ENCODE measurements at regions not wholly inside any gene's neighbourhood (a gene's known extent, or its start where the extent isn't known, plus 50 kb on each side); places are given as distances from the start of the nearest gene placed in this dataset.
A peak's percentile ranks its signal among the peaks of the same experiment; 100 is the strongest.
"Not testable (repeated sequence)": the region's sequence is repeated elsewhere in the genome, so short reads cannot be mapped to it uniquely, and the experiment has no call there.

DNA sequence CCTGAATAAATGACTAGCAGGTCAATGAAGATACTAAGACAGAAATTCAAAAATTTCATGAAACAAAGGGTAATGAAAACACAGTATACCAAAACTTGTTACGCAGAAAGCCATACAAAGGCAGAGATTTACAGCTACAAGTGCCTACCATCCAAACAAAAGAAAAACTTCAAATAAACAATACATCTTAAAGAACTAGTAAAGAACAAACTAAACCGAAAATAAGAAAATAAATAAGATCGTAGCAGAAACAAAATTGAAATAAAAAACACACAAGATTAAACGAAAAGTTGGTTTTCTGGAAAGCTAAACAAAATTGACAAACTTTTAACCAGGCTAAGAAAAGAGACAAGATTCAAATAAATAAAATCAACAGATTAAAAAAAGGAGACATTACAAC is 51.5 kb downstream of the VPREB1 start:
- not testable (repeated sequence) for H3K9ac ChIP-seq (ENCODE audit: low read depth in 1 of 2, low read length in 2 of 2); H3K4me1 ChIP-seq (ENCODE audit: control insufficient read depth in 2 of 2, insufficient read depth in 2 of 2, low read length in 2 of 2); H3K4me3 ChIP-seq (ENCODE audit: low read length in 2 of 2); H3K9me3 ChIP-seq (ENCODE audit: control insufficient read depth in 2 of 2, low read length in 2 of 2); H3K27me3 ChIP-seq (ENCODE audit: control insufficient read depth in 2 of 2, insufficient read depth in 2 of 2, low read length in 2 of 2); H3K36me3 ChIP-seq (ENCODE audit: control insufficient read depth in 2 of 2, insufficient read depth in 2 of 2, low read length in 2 of 2); H3K27ac ChIP-seq (ENCODE audit: low read depth in 2 of 2, low read length in 2 of 2)

DNA sequence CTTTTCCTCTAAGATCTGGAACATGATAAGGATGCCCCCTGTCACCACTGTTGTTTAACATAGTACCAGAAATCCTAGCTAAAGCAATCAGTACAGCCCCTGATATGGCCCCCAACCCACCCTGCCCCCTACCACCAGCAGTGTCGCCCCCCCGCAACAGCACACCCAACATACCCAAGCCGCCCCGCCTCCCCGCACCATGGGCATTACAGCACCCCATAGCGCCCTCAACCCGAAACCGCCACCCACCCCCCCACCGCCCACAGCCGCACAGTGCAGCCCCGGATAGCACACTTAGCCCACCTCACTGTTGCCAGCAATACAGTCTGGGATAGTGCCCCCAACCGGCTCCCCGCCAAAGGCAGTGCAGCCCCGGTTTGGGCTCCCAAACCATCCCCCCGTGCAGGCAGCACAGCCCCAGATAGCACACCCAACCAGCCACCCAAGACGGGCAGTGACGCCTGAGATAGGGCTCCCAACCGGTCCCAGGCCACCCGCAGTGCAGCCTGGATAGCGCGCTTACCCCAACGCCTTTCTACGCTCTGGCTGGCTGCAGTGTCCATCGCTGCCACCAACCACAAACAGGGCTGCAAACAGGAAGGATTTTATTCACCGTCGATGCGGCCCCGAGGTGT is 52.7 kb downstream of the VPREB1 start:
- not testable (repeated sequence) for H3K36me3 ChIP-seq (ENCODE audit: control insufficient read depth in 2 of 2, insufficient read depth in 2 of 2, low read length in 2 of 2); H3K27me3 ChIP-seq (ENCODE audit: control insufficient read depth in 2 of 2, insufficient read depth in 2 of 2, low read length in 2 of 2); H3K4me1 ChIP-seq (ENCODE audit: control insufficient read depth in 2 of 2, insufficient read depth in 2 of 2, low read length in 2 of 2); H3K9me3 ChIP-seq (ENCODE audit: control insufficient read depth in 2 of 2, low read length in 2 of 2)
- Histone ChIP-seq H3K9ac (ENCODE audit: low read depth in 1 of 2, low read length in 2 of 2) (peak overlapping the region in 1 of 2 donors; percentile 75), H3K4me3 (ENCODE audit: low read length in 2 of 2) (peak overlapping the region; percentile 70 to 71), H3K27ac (ENCODE audit: low read depth in 2 of 2, low read length in 2 of 2) (peak overlapping the region; percentile 47 to 56)

GRCh38 chr22:22297794-22298653 is 53.4 kb downstream of the VPREB1 start:
- Histone ChIP-seq H3K27ac (ENCODE audit: low read depth in 2 of 2, low read length in 2 of 2) (peak overlapping the region; percentile 47 to 58), H3K4me3 (ENCODE audit: low read length in 2 of 2) (peak overlapping the region; percentile 71 to 73), H3K9ac (ENCODE audit: low read depth in 1 of 2, low read length in 2 of 2) (peak overlapping the region; percentile 72 to 75)
- not testable (repeated sequence) for H3K27me3 ChIP-seq (ENCODE audit: control insufficient read depth in 2 of 2, insufficient read depth in 2 of 2, low read length in 2 of 2); H3K36me3 ChIP-seq (ENCODE audit: control insufficient read depth in 2 of 2, insufficient read depth in 2 of 2, low read length in 2 of 2); H3K9me3 ChIP-seq (ENCODE audit: control insufficient read depth in 2 of 2, low read length in 2 of 2); H3K4me1 ChIP-seq (ENCODE audit: control insufficient read depth in 2 of 2, insufficient read depth in 2 of 2, low read length in 2 of 2)

DNA sequence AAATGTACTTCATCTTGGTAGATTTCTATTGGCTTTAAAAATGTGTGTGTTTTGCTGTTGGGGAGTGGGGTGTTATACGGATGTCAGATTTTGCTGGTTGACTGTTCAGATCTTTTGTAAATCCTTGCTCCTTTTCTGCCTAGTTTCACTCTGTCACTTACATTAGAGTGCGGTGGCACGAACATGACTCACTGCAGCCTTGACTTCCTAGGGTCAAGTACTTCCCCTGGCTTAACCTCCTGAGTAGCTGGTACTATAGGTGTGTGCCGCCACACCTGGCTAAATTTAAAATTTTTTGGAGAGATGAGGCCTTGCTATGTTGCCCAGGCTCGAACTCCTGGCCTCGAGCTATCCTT is 54.0 kb downstream of the VPREB1 start:
- H3K9me3 ChIP-seq (ENCODE audit: control insufficient read depth in 2 of 2, low read length in 2 of 2); H3K27me3 ChIP-seq (ENCODE audit: control insufficient read depth in 2 of 2, insufficient read depth in 2 of 2, low read length in 2 of 2); H3K27ac ChIP-seq (ENCODE audit: low read depth in 2 of 2, low read length in 2 of 2); H3K4me1 ChIP-seq (ENCODE audit: control insufficient read depth in 2 of 2, insufficient read depth in 2 of 2, low read length in 2 of 2); H3K36me3 ChIP-seq (ENCODE audit: control insufficient read depth in 2 of 2, insufficient read depth in 2 of 2, low read length in 2 of 2): not testable (repeated sequence)
- peak overlapping the region; percentile 72 to 75 for H3K9ac ChIP-seq (ENCODE audit: low read depth in 1 of 2, low read length in 2 of 2)
- peak overlapping the region; percentile 71 to 73 for H3K4me3 ChIP-seq (ENCODE audit: low read length in 2 of 2)

DNA sequence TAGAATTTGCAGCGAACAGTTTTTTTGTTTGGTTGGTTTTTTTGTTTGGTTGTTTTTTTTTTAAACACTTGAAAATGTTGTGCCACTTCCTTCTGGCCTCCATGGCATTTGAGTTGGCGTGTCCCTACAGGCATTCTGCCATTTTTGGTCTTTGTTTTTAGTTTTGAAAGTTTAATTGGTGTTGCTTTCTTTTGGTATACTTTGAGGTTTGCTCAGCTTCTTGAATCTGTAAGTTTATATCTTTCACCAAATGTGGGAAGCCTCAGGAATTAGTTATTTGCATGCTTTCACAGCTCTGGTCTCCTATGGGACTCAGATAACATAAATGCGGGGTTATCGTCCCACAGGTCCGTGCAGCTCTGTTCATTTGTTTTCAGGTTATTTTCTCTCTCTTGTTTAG is 55.9 kb downstream of the VPREB1 start:
- H3K9ac ChIP-seq (ENCODE audit: low read depth in 1 of 2, low read length in 2 of 2); H3K4me1 ChIP-seq (ENCODE audit: control insufficient read depth in 2 of 2, insufficient read depth in 2 of 2, low read length in 2 of 2); H3K4me3 ChIP-seq (ENCODE audit: low read length in 2 of 2); H3K27me3 ChIP-seq (ENCODE audit: control insufficient read depth in 2 of 2, insufficient read depth in 2 of 2, low read length in 2 of 2); H3K36me3 ChIP-seq (ENCODE audit: control insufficient read depth in 2 of 2, insufficient read depth in 2 of 2, low read length in 2 of 2); H3K9me3 ChIP-seq (ENCODE audit: control insufficient read depth in 2 of 2, low read length in 2 of 2); H3K27ac ChIP-seq (ENCODE audit: low read depth in 2 of 2, low read length in 2 of 2): not testable (repeated sequence)

- not testable (repeated sequence) for H3K4me1 ChIP-seq (ENCODE audit: control insufficient read depth in 2 of 2, insufficient read depth in 2 of 2, low read length in 2 of 2); H3K27ac ChIP-seq (ENCODE audit: low read depth in 2 of 2, low read length in 2 of 2); H3K36me3 ChIP-seq (ENCODE audit: control insufficient read depth in 2 of 2, insufficient read depth in 2 of 2, low read length in 2 of 2); H3K9ac ChIP-seq (ENCODE audit: low read depth in 1 of 2, low read length in 2 of 2); H3K4me3 ChIP-seq (ENCODE audit: low read length in 2 of 2); H3K27me3 ChIP-seq (ENCODE audit: control insufficient read depth in 2 of 2, insufficient read depth in 2 of 2, low read length in 2 of 2); H3K9me3 ChIP-seq (ENCODE audit: control insufficient read depth in 2 of 2, low read length in 2 of 2)
Observed at GRCh38 chr22:22300946-22301345, 56.4 kb downstream of the VPREB1 start.

DNA sequence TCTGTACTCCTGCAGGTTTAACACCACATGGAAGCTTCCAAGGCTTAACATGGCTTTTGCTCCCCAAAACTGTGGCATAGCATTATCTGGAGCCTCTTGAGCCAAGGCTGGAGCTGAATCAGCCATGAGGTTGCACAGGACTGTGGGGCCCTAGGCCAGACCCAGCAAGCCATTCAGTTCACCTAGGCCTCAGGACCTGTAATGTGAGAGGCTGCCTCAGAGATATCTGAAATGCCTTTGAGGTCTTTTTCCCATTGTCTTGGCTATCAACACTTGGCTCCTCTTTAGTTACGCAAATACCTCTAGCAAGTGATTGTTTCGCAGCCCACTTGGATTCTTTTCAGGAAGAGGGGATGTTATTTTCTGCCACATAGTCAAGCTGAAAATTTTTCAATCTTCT is 72.0 kb downstream of the VPREB1 start:
- H3K36me3 ChIP-seq (ENCODE audit: control insufficient read depth in 2 of 2, insufficient read depth in 2 of 2, low read length in 2 of 2): peaks cover 25 to 26% of the 10 kb centered on the region in 2 donors

DNA sequence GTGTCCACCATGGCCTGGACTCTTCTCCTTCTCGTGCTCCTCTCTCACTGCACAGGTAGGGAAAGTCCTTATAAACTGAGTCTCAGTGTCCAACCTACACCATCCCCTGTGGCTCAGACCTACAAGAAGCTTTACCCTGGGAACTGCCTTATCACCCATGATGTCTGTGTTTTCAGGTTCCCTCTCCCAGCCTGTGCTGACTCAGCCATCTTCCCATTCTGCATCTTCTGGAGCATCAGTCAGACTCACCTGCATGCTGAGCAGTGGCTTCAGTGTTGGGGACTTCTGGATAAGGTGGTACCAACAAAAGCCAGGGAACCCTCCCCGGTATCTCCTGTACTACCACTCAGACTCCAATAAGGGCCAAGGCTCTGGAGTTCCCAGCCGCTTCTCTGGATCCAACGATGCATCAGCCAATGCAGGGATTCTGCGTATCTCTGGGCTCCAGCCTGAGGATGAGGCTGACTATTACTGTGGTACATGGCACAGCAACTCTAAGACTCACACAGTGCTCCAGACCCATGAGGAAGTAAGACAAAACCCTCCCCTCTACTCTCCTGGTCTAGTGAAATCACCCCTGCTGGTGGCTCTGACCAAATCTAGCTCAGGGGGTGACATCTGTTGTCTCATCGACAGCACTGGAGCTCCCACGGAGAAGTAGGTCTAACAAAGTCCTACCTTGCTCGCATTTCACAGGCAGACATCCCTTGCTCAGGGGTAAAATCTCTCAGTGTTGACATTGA is 74.3 kb downstream of the VPREB1 start:
- Histone ChIP-seq H3K9me3 (ENCODE audit: control insufficient read depth in 2 of 2, low read length in 2 of 2) (no peaks in the 10 kb centered on the region), H3K4me3 (ENCODE audit: low read length in 2 of 2) (no peak overlapping the region), H3K4me1 (ENCODE audit: control insufficient read depth in 2 of 2, insufficient read depth in 2 of 2, low read length in 2 of 2) (no peaks in the 10 kb centered on the region), H3K36me3 (ENCODE audit: control insufficient read depth in 2 of 2, insufficient read depth in 2 of 2, low read length in 2 of 2) (peaks cover 25 to 26% of the 10 kb centered on the region in 2 donors), H3K27me3 (ENCODE audit: control insufficient read depth in 2 of 2, insufficient read depth in 2 of 2, low read length in 2 of 2) (no peaks in the 10 kb centered on the region), H3K27ac (ENCODE audit: low read depth in 2 of 2, low read length in 2 of 2) (no peak overlapping the region), H3K9ac (ENCODE audit: low read depth in 1 of 2, low read length in 2 of 2) (no peak overlapping the region)

More for the DNA sequence above, 72.0 kb downstream of the VPREB1 start:
- H3K9ac ChIP-seq (ENCODE audit: low read depth in 1 of 2, low read length in 2 of 2): no peak overlapping the region
- no peak overlapping the region for H3K4me3 ChIP-seq (ENCODE audit: low read length in 2 of 2)
- no peak overlapping the region for H3K27ac ChIP-seq (ENCODE audit: low read depth in 2 of 2, low read length in 2 of 2)
- H3K9me3 ChIP-seq (ENCODE audit: control insufficient read depth in 2 of 2, low read length in 2 of 2): no peaks in the 10 kb centered on the region
- no peaks in the 10 kb centered on the region for H3K27me3 ChIP-seq (ENCODE audit: control insufficient read depth in 2 of 2, insufficient read depth in 2 of 2, low read length in 2 of 2)
- no peaks in the 10 kb centered on the region for H3K4me1 ChIP-seq (ENCODE audit: control insufficient read depth in 2 of 2, insufficient read depth in 2 of 2, low read length in 2 of 2)

GRCh38 chr22:22321743-22322611 is 77.4 kb downstream of the VPREB1 start:
- H3K9me3 ChIP-seq (ENCODE audit: control insufficient read depth in 2 of 2, low read length in 2 of 2); H3K27ac ChIP-seq (ENCODE audit: low read depth in 2 of 2, low read length in 2 of 2); H3K27me3 ChIP-seq (ENCODE audit: control insufficient read depth in 2 of 2, insufficient read depth in 2 of 2, low read length in 2 of 2); H3K4me3 ChIP-seq (ENCODE audit: low read length in 2 of 2); H3K9ac ChIP-seq (ENCODE audit: low read depth in 1 of 2, low read length in 2 of 2); H3K4me1 ChIP-seq (ENCODE audit: control insufficient read depth in 2 of 2, insufficient read depth in 2 of 2, low read length in 2 of 2): not testable (repeated sequence)
- H3K36me3 ChIP-seq (ENCODE audit: control insufficient read depth in 2 of 2, insufficient read depth in 2 of 2, low read length in 2 of 2): peaks cover 23 to 25% of the 10 kb centered on the region in 2 donors

All from mucosa of rectum (tissue), 2 donors.